HCT116 (cell line): ENCODE measurements at regions not wholly inside any gene's neighbourhood (a gene's known extent, or its start where the extent isn't known, plus 50 kb on each side); places are given as distances from the start of the nearest gene placed in this dataset.

Source experiments
- ATAC-seq: fragments of 200-7000 bp; cut with Tn5 transposase; 2 replicates; pipeline ENCODE4 v1.9.1; 2020; ENCODE audit warnings: mild to moderate bottlenecking, moderate library complexity
- BruUV-seq: library from RNA; stranded (reverse); fragments of 400-500 nt; replicated peaks from 2 replicates; lab custom pipeline; 2021; lab: Mats Ljungman, UMichigan
- CTCF ChIA-PET: fragments of 300-600 bp; sonication (Branson Sonifier 250); formaldehyde crosslinking; loops from one replicate; lab custom pipeline; 2021; ENCODE audit warnings: antibody characterized with exemption; lab: Charles Lee
- POLR2A ChIA-PET: fragments of 300-600, 350-600 bp; sonication (Branson Sonifier 250); formaldehyde crosslinking; loops from one replicate; lab custom pipeline; 2021; ENCODE audit warnings: antibody characterized with exemption; lab: Charles Lee
- RAD21 ChIA-PET, 2 experiments: fragments of 300-600 bp; sonication (Branson Sonifier 250); formaldehyde crosslinking; loops; one replicate each; lab custom pipeline; 2023; ENCODE audit warnings: low total read pairs in 2 of 2; ENCODE audit not compliant: uncharacterized antibody in 2 of 2, unreplicated experiment in 2 of 2, low non-redundant PET in 1 of 2; lab: Charles Lee
- DNase-seq: peaks from one replicate; pipeline ENCODE4 v3.0.0-alpha.2; 2010; ENCODE audit warnings: low read depth, low spot score
- H2AFZ ChIP-seq: fragments of 200-600 bp; shearing (Covaris generic), sonication (generic); 2 replicates; pipeline ENCODE4 v1.6.1; 2017; ENCODE audit warnings: low read depth, mixed run types, mixed read lengths, antibody characterized with exemption, low read length; ENCODE audit not compliant: poor library complexity, severe bottlenecking
- H3K27ac ChIP-seq: 2 replicates; pipeline ENCODE4 v1.5.1; 2012; ENCODE audit warnings: low read depth, low read length
- H3K27me3 ChIP-seq: fragments of 200-600 bp; sonication (generic); 2 replicates; pipeline ENCODE4 v1.6.1; 2016; ENCODE audit warnings: mixed run types, low read length, mixed read lengths; ENCODE audit not compliant: insufficient read depth
- H3K36me3 ChIP-seq, 2 experiments: fragments of 200-500 bp in 1 of 2; fragments of 200-600 bp in 1 of 2; sonication (Bioruptor generic) in 1 of 2; sonication (generic) in 1 of 2; 2 replicates each; pipeline versions ENCODE4 v1.5.1 to v1.6.1; 2014 to 2016; ENCODE audit warnings: low read length in 2 of 2, inconsistent platforms in 1 of 2, mixed read lengths in 1 of 2, mixed run types in 1 of 2; ENCODE audit not compliant: insufficient read depth in 2 of 2, control insufficient read depth in 1 of 2
- H3K4me1 ChIP-seq, 2 experiments: fragments of 200-600 bp in 1 of 2; sonication (generic) in 1 of 2; 2 replicates each; pipeline versions ENCODE4 v1.5.1 to v1.6.1; 2012 to 2017; ENCODE audit warnings: low read length in 2 of 2, inconsistent platforms in 1 of 2, mild to moderate bottlenecking in 1 of 2, mixed read lengths in 1 of 2, mixed run types in 1 of 2, moderate library complexity in 1 of 2; ENCODE audit not compliant: insufficient read depth in 2 of 2, control insufficient read depth in 1 of 2
- H3K4me2 ChIP-seq: fragments of 200-600 bp; sonication (generic); 2 replicates; pipeline ENCODE4 v1.6.1; 2017; ENCODE audit warnings: mixed run types, low read length, mixed read lengths
- H3K4me3 ChIP-seq, 2 experiments: fragments of 200-600 bp in 1 of 2; sonication (generic) in 1 of 2; replicated peaks in 1 of 2; 2 replicates each; pipeline ENCODE4 v1.5.1; 2011 to 2016; ENCODE audit warnings: low read length in 2 of 2, control low read depth in 1 of 2, low read depth in 1 of 2, mild to moderate bottlenecking in 1 of 2, mixed read lengths in 1 of 2, mixed run types in 1 of 2
- H3K79me2 ChIP-seq: fragments of 200-600 bp; sonication (generic); 2 replicates; pipeline ENCODE4 v1.6.1; 2017; ENCODE audit warnings: mild to moderate bottlenecking, mixed run types, low read length, moderate library complexity, mixed read lengths; ENCODE audit not compliant: insufficient read depth
- H3K9ac ChIP-seq: fragments of 200-600 bp; sonication (generic); 2 replicates; pipeline ENCODE4 v1.6.1; 2016; ENCODE audit warnings: low read length, mixed read lengths
- H3K9me2 ChIP-seq: fragments of 200-600 bp; sonication (generic), shearing (Covaris generic); 2 replicates; pipeline ENCODE4 v1.6.1; 2017; ENCODE audit warnings: mixed run types, mild to moderate bottlenecking, moderate library complexity; ENCODE audit not compliant: insufficient read depth
- H3K9me3 ChIP-seq, 2 experiments: fragments of 200-500 bp in 1 of 2; fragments of 200-600 bp in 1 of 2; sonication (Bioruptor generic) in 1 of 2; sonication (generic) in 1 of 2; 2 replicates each; pipeline ENCODE4 v1.6.1; 2014 to 2017; ENCODE audit warnings: low read length in 2 of 2, mixed read lengths in 2 of 2, inconsistent platforms in 1 of 2, low read depth in 1 of 2, mild to moderate bottlenecking in 1 of 2, mixed run types in 1 of 2, moderate library complexity in 1 of 2; ENCODE audit not compliant: control insufficient read depth in 1 of 2, insufficient read depth in 1 of 2
- H4K20me1 ChIP-seq: fragments of 200-600 bp; sonication (generic), shearing (Covaris generic); 2 replicates; pipeline ENCODE4 v1.6.1; 2017; ENCODE audit warnings: mixed run types, mild to moderate bottlenecking, moderate library complexity; ENCODE audit not compliant: insufficient read depth
- CBX3 ChIP-seq: IDR thresholded peaks from 2 replicates; pipeline ENCODE4 v1.6.1; 2012; ENCODE audit warnings: low read depth
- EGR1 ChIP-seq: IDR thresholded peaks from 2 replicates; pipeline ENCODE4 v1.6.1; 2012; ENCODE audit warnings: low read depth
- ELF1 ChIP-seq: IDR thresholded peaks from 2 replicates; pipeline ENCODE4 v1.6.1; 2012; ENCODE audit warnings: low read depth, borderline replicate concordance
- FOSL1 ChIP-seq: IDR thresholded peaks from 2 replicates; pipeline ENCODE4 v1.6.1; 2012; ENCODE audit warnings: low read depth
- JUND ChIP-seq: IDR thresholded peaks from 2 replicates; pipeline ENCODE4 v1.6.1; 2012
- POLR2A ChIP-seq: IDR thresholded peaks from 2 replicates; pipeline ENCODE4 v1.7.0; 2011; ENCODE audit warnings: borderline replicate concordance; ENCODE audit not compliant: insufficient read depth, insufficient read length; ENCODE audit errors: extremely low read depth
- POLR2AphosphoS5 ChIP-seq: IDR thresholded peaks from 2 replicates; pipeline ENCODE4 v1.6.1; 2011; ENCODE audit warnings: mild to moderate bottlenecking, low read depth, low read length, moderate library complexity
- SP1 ChIP-seq: IDR thresholded peaks from 2 replicates; pipeline ENCODE4 v1.6.1; 2012; ENCODE audit warnings: low read depth
- TCF7L2 ChIP-seq: IDR thresholded peaks from 2 replicates; pipeline ENCODE4 v1.7.0; 2011; ENCODE audit warnings: borderline replicate concordance, inconsistent platforms; ENCODE audit not compliant: insufficient read depth, insufficient read length; ENCODE audit errors: extremely low read depth
- ZNF274 ChIP-seq: fragments of 200-500 bp; sonication (Bioruptor generic); IDR thresholded peaks from 2 replicates; pipeline ENCODE4 v1.6.1; 2014; ENCODE audit warnings: mild to moderate bottlenecking, low read depth, low read length, inconsistent platforms
- intact Hi-C: fragments of 100-400 bp; cut with micrococcal nuclease; formaldehyde crosslinking; loops from 2 replicates; pipeline ENCODE4 v1.10.0; 2022
- TF ChIP-seq, protein P1 (sequence below): IDR thresholded peaks from 2 replicates; pipeline ENCODE4 v1.6.1; 2012
- TF ChIP-seq, protein P2 (sequence below): IDR thresholded peaks from 2 replicates; pipeline ENCODE4 v1.6.1; 2012
- TF ChIP-seq, protein P3 (sequence below): IDR thresholded peaks from 2 replicates; pipeline ENCODE4 v1.6.1; 2012; ENCODE audit warnings: low read depth
- TF ChIP-seq, protein P4 (sequence below): IDR thresholded peaks from 2 replicates; pipeline ENCODE4 v1.6.1; 2011; ENCODE audit warnings: mild to moderate bottlenecking, low read length, moderate library complexity; ENCODE audit not compliant: insufficient replicate concordance; ENCODE audit errors: extremely low read depth

DNA sequence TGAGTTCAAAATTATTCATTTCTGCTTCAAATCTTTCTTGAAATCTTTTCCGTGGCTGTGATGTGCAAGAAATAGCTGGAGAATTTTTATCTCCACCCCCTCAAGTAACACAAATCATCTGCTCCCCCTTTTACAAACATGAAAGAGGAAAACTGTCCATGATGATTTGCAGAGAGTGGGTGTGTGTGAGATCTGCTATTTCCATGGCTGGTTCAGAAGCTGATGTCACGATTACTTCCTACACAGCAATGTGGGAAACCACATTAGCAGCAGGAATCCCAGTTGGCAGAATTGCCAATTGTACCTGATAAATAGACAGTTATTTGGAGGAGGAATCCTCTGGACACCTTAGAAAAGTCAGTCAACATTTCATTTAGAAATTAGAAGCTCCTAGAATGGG lies 75.2 kb upstream of the GRM7 start:
- CTCF ChIA-PET, result no interaction called here

More for the DNA sequence above, 75.2 kb upstream of the GRM7 start:
- TF ChIP-seq TCF7L2 (no peak), FOSL1 (no peak), POLR2AphosphoS5 (no peak), EGR1 (no peak), ZNF274 (no peak), CBX3 (no peak), ELF1 (no peak), POLR2A (no peak), JUND (no peak), SP1 (no peak)
- TF ChIP-seq, protein P1, sequence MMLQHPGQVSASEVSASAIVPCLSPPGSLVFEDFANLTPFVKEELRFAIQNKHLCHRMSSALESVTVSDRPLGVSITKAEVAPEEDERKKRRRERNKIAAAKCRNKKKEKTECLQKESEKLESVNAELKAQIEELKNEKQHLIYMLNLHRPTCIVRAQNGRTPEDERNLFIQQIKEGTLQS, result no peak
- TF ChIP-seq, protein P2, sequence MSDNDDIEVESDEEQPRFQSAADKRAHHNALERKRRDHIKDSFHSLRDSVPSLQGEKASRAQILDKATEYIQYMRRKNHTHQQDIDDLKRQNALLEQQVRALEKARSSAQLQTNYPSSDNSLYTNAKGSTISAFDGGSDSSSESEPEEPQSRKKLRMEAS, result no peak
- TF ChIP-seq, protein P3, sequence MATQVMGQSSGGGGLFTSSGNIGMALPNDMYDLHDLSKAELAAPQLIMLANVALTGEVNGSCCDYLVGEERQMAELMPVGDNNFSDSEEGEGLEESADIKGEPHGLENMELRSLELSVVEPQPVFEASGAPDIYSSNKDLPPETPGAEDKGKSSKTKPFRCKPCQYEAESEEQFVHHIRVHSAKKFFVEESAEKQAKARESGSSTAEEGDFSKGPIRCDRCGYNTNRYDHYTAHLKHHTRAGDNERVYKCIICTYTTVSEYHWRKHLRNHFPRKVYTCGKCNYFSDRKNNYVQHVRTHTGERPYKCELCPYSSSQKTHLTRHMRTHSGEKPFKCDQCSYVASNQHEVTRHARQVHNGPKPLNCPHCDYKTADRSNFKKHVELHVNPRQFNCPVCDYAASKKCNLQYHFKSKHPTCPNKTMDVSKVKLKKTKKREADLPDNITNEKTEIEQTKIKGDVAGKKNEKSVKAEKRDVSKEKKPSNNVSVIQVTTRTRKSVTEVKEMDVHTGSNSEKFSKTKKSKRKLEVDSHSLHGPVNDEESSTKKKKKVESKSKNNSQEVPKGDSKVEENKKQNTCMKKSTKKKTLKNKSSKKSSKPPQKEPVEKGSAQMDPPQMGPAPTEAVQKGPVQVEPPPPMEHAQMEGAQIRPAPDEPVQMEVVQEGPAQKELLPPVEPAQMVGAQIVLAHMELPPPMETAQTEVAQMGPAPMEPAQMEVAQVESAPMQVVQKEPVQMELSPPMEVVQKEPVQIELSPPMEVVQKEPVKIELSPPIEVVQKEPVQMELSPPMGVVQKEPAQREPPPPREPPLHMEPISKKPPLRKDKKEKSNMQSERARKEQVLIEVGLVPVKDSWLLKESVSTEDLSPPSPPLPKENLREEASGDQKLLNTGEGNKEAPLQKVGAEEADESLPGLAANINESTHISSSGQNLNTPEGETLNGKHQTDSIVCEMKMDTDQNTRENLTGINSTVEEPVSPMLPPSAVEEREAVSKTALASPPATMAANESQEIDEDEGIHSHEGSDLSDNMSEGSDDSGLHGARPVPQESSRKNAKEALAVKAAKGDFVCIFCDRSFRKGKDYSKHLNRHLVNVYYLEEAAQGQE, result no peak
- TF ChIP-seq, protein P4, sequence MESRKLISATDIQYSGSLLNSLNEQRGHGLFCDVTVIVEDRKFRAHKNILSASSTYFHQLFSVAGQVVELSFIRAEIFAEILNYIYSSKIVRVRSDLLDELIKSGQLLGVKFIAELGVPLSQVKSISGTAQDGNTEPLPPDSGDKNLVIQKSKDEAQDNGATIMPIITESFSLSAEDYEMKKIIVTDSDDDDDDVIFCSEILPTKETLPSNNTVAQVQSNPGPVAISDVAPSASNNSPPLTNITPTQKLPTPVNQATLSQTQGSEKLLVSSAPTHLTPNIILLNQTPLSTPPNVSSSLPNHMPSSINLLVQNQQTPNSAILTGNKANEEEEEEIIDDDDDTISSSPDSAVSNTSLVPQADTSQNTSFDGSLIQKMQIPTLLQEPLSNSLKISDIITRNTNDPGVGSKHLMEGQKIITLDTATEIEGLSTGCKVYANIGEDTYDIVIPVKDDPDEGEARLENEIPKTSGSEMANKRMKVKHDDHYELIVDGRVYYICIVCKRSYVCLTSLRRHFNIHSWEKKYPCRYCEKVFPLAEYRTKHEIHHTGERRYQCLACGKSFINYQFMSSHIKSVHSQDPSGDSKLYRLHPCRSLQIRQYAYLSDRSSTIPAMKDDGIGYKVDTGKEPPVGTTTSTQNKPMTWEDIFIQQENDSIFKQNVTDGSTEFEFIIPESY, result no peak
- TF ChIP-seq, all 23 proteins: peak for 0
- Histone ChIP-seq H3K4me1 (no peaks in the 10 kb centered on the region), H3K9ac (no peak overlapping the region), H3K4me2 (no peak overlapping the region), H3K4me3 (no peak overlapping the region), H3K9me3 (no peaks in the 10 kb centered on the region), H3K9me2 (no peaks in the 10 kb centered on the region), H3K27ac (no peak overlapping the region), H3K27me3 (no peaks in the 10 kb centered on the region), H3K79me2 (no peaks in the 10 kb centered on the region), H2AFZ (no peak overlapping the region), H3K36me3 (no peaks in the 10 kb centered on the region), H4K20me1 (no peaks in the 10 kb centered on the region)
- POLR2A ChIA-PET, result no interaction called here
- no peak for ATAC-seq
- RAD21 ChIA-PET, result no interaction called here
- no peak for DNase-seq
- BruUV-seq, result no TSS peak
- intact Hi-C loops, result no loop called here
